Hepatocyte (in vitro differentiated cells): ENCODE measurements at regions not wholly inside any gene's neighbourhood (a gene's known extent, or its start where the extent isn't known, plus 50 kb on each side); places are given as distances from the start of the nearest gene placed in this dataset.

Experiments used
- DNase-seq: peaks from one replicate; pipeline ENCODE4 v3.0.0-alpha.2; 2016; ENCODE audit warnings: low spot score
- H2AFZ ChIP-seq: fragments of 200-600 bp; sonication (generic); 2 replicates; pipeline ENCODE4 v1.6.0; 2016; ENCODE audit warnings: antibody characterized with exemption, mild to moderate bottlenecking
- H3K27ac ChIP-seq: fragments of 200-600 bp; sonication (generic); 2 replicates; pipeline ENCODE4 v1.5.1; 2016; ENCODE audit warnings: mild to moderate bottlenecking
- H3K27me3 ChIP-seq: fragments of 200-600 bp; sonication (generic); 2 replicates; pipeline ENCODE4 v1.6.1; 2016
- H3K36me3 ChIP-seq: fragments of 200-600 bp; sonication (generic); replicated peaks from 2 replicates; pipeline ENCODE4 v1.5.1; 2016; ENCODE audit warnings: low read depth; ENCODE audit not compliant: insufficient read depth
- H3K4me1 ChIP-seq: fragments of 200-600 bp; sonication (generic); 2 replicates; pipeline ENCODE4 v1.5.1; 2016; ENCODE audit warnings: mild to moderate bottlenecking, moderate library complexity; ENCODE audit not compliant: insufficient read depth
- H3K4me2 ChIP-seq: fragments of 200-600 bp; sonication (generic); 2 replicates; pipeline ENCODE4 v1.6.0; 2016
- H3K4me3 ChIP-seq: fragments of 200-600 bp; sonication (generic); 2 replicates; pipeline ENCODE4 v1.5.1; 2016; ENCODE audit warnings: mild to moderate bottlenecking
- H3K79me2 ChIP-seq: fragments of 200-600 bp; sonication (generic); 2 replicates; pipeline ENCODE4 v1.6.0; 2017; ENCODE audit warnings: mild to moderate bottlenecking
- H3K9me2 ChIP-seq: fragments of 200-600 bp; sonication (generic); replicated peaks from 2 replicates; pipeline ENCODE4 v1.6.0; 2017; ENCODE audit warnings: mild to moderate bottlenecking; ENCODE audit not compliant: insufficient read depth
- H3K9me3 ChIP-seq: fragments of 200-600 bp; sonication (generic); 2 replicates; pipeline ENCODE4 v1.5.1; 2016; ENCODE audit warnings: low read depth, mild to moderate bottlenecking
- H4K20me1 ChIP-seq: fragments of 200-600 bp; sonication (generic); 2 replicates; pipeline ENCODE4 v1.6.0; 2016; ENCODE audit warnings: mild to moderate bottlenecking; ENCODE audit not compliant: insufficient read depth, poor library complexity, severe bottlenecking
- EZH2 ChIP-seq: fragments of 200-600 bp; sonication (generic); IDR thresholded peaks from 2 replicates; pipeline ENCODE4 v1.6.1; 2016; ENCODE audit warnings: antibody characterized with exemption, mild to moderate bottlenecking, borderline replicate concordance
- EZH2phosphoT487 ChIP-seq: fragments of 200-600 bp; sonication (generic); IDR thresholded peaks from one replicate; pipeline ENCODE4 v1.6.1; 2018; ENCODE audit warnings: antibody characterized with exemption, mild to moderate bottlenecking, low read depth, moderate library complexity; ENCODE audit not compliant: unreplicated experiment, severe bottlenecking
- WGBS: methylation state at CpG from one replicate; pipeline ENCODE4 v1.1.6; 2016; ENCODE audit warnings: low lambda C conversion rate; ENCODE audit errors: missing lambda C conversion rate; 5-methylcytosine and 5-hydroxymethylcytosine counted together
- TF ChIP-seq, protein P1 (sequence below): fragments of 200-600 bp; sonication (generic); IDR thresholded peaks from 2 replicates; pipeline ENCODE4 v1.5.1; 2016; ENCODE audit warnings: antibody characterized with exemption, mild to moderate bottlenecking; ENCODE audit not compliant: poor library complexity

DNA sequence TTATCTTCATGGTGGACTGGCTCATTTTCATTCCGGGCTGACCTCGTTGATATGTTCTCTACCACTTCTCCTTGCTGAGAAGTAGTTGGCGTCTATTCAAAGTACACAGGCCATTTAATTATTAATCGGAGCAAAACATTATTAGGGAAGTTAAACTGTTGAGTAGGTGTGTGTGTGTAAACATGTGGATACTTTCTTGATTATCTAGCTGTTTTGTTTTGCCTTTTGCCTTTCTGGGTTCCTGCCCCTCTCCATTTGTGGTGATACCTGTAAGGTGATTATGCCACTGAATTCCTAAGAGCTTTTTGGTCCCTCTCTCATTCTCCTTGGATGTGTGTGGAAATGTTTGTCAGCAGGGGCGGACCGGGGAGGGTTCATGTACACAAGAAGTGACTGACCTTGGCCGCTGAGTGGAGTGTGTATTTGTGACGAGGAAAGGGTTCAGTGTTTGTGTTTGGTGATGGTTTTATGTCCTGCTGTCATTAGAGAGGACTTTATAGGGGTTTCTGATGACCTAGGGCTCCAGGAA is 56.6 kb upstream of the PPP2R5A start:
- 36% methylated on average over 8 of the region's 8 CpGs for WGBS
- Histone ChIP-seq H3K4me3 (no peak overlapping the region), H4K20me1 (no peaks in the 10 kb centered on the region), H3K27ac (peak overlapping the region; percentile 61), H3K9me2 (no peaks in the 10 kb centered on the region), H2AFZ (no peak overlapping the region), H3K27me3 (no peaks in the 10 kb centered on the region), H3K4me2 (peak overlapping the region; percentile 44), H3K9me3 (no peaks in the 10 kb centered on the region), H3K36me3 (no peaks in the 10 kb centered on the region), H3K79me2 (no peaks in the 10 kb centered on the region), H3K4me1 (peaks cover 8% of the 10 kb centered on the region)
- TF ChIP-seq EZH2phosphoT487 (no peak), EZH2 (no peak)
- TF ChIP-seq, protein P1, sequence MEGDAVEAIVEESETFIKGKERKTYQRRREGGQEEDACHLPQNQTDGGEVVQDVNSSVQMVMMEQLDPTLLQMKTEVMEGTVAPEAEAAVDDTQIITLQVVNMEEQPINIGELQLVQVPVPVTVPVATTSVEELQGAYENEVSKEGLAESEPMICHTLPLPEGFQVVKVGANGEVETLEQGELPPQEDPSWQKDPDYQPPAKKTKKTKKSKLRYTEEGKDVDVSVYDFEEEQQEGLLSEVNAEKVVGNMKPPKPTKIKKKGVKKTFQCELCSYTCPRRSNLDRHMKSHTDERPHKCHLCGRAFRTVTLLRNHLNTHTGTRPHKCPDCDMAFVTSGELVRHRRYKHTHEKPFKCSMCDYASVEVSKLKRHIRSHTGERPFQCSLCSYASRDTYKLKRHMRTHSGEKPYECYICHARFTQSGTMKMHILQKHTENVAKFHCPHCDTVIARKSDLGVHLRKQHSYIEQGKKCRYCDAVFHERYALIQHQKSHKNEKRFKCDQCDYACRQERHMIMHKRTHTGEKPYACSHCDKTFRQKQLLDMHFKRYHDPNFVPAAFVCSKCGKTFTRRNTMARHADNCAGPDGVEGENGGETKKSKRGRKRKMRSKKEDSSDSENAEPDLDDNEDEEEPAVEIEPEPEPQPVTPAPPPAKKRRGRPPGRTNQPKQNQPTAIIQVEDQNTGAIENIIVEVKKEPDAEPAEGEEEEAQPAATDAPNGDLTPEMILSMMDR: no peak
- DNase-seq: peak; percentile 64

DNA sequence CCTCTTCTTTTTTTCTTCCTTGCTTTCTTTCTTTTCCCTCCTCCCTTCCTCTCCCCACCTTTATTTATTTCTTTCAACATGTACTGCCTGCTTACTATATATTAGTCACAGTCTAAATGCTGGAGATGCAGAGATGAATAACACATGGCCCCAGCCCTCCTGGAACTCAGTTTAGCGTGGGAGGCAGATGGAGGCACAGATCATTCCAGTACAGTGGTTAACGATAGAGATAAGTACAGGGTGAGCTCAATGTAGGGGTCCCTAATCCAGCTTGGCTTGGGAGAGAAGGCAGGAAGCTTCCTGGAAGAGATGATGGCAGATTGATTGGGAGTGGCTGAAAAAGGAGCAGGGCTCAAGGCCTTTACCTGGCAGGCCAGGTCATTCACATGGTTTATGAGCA is 55.6 kb upstream of the PPP2R5A start:
- WGBS: 26% methylated on average over 2 of the region's 2 CpGs
- Histone ChIP-seq H3K4me1 (peaks cover 8% of the 10 kb centered on the region), H3K79me2 (no peaks in the 10 kb centered on the region), H4K20me1 (no peaks in the 10 kb centered on the region), H3K27me3 (no peaks in the 10 kb centered on the region), H3K9me3 (no peaks in the 10 kb centered on the region), H3K4me2 (no peak overlapping the region), H2AFZ (no peak overlapping the region), H3K4me3 (no peak overlapping the region), H3K9me2 (no peaks in the 10 kb centered on the region), H3K27ac (peak overlapping the region; percentile 61), H3K36me3 (no peaks in the 10 kb centered on the region)
- TF ChIP-seq, protein P1: no peak
- TF ChIP-seq EZH2: no peak
- peak; percentile 48 for DNase-seq

DNA sequence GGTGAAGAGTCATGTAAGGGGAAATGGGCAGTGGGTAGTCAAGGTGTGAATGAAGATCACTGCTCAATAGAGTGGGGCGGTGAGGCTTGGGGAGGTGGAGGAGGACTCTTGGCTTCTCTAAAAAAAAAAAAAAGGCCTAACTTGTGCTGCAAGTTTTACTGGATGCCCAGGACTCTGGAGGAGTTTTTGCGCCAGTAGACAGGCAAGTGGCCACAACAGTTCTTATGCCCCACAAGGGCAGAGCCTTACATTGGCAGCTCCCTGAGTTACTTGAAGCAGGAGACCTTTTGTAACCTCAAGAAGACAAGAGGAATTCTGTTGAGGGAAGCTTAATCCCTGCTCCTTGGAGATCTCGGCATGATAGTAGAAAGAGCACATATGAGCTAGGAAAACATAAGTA is 54.9 kb upstream of the PPP2R5A start:
- TF ChIP-seq, protein P1: no peak
- no peak for TF ChIP-seq EZH2
- TF ChIP-seq EZH2phosphoT487: no peak
- DNase-seq: no peak
- Histone ChIP-seq H3K27me3 (no peaks in the 10 kb centered on the region), H3K27ac (peak overlapping the region; percentile 16), H4K20me1 (no peaks in the 10 kb centered on the region), H3K9me2 (no peaks in the 10 kb centered on the region), H3K4me3 (no peak overlapping the region), H3K79me2 (no peaks in the 10 kb centered on the region), H2AFZ (no peak overlapping the region), H3K9me3 (no peaks in the 10 kb centered on the region), H3K4me1 (peaks cover 13% of the 10 kb centered on the region), H3K36me3 (no peaks in the 10 kb centered on the region), H3K4me2 (no peak overlapping the region)
- 94% methylated on average over 3 of the region's 3 CpGs for WGBS

DNA sequence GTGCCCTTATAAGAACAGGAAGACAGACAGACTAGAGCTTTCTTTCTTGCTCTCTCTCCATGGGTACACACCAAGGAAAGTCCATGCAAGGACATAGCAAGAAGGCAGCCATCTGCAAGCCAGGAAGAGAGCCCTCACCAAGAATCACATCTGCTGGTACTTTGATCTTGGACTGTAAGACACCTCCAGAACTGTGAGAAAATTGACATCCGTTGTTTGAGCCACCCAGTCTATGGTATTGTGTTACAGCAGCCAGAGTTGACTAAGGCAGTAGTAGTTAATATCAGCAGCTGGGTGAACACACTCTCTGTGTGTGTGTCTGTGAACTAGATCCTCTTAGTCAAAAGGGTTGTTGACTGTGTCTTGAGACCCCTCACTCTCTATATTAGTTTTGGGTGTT is 53.8 kb upstream of the PPP2R5A start:
- Histone ChIP-seq H3K36me3 (no peaks in the 10 kb centered on the region), H3K79me2 (no peaks in the 10 kb centered on the region), H3K27ac (no peak overlapping the region), H4K20me1 (no peaks in the 10 kb centered on the region), H2AFZ (no peak overlapping the region), H3K4me1 (peaks cover 18% of the 10 kb centered on the region), H3K4me2 (no peak overlapping the region), H3K27me3 (no peaks in the 10 kb centered on the region), H3K9me2 (no peaks in the 10 kb centered on the region), H3K9me3 (no peaks in the 10 kb centered on the region), H3K4me3 (no peak overlapping the region)
- DNase-seq: no peak
- WGBS: 83% methylated on average over 1 of the region's 1 CpG
- TF ChIP-seq, protein P1: no peak
